Central memory CD8-positive, alpha-beta T cell (primary cell): ENCODE measurements at regions not wholly inside any gene's neighbourhood (a gene's known extent, or its start where the extent isn't known, plus 50 kb on each side); places are given as distances from the start of the nearest gene placed in this dataset.

Experiments used
- ATAC-seq: fragments of 150-1000 bp; cut with Tn5 transposase; replicated peaks from 2 replicates; pipeline ENCODE4 v1.10.0; 2022; ENCODE audit warnings: mild to moderate bottlenecking, moderate FRiP score, moderate number of reproducible peaks; ENCODE audit not compliant: poor library complexity, severe bottlenecking; ENCODE audit errors: extremely low read depth
- DNase-seq, 2 donors: peaks; one replicate each; pipeline ENCODE4 v3.0.0; 2021; ENCODE audit warnings: low spot score in 2 of 2
- H3K27ac Mint-ChIP-seq: one replicate; pipeline ENCODE4 v1.8.0; 2022; ENCODE audit warnings: low read depth, mild to moderate bottlenecking, moderate library complexity, mixed read lengths
- H3K27me3 Mint-ChIP-seq: one replicate; pipeline ENCODE4 v1.8.0; 2022; ENCODE audit warnings: mixed read lengths
- H3K36me3 Mint-ChIP-seq: one replicate; pipeline ENCODE4 v1.8.0; 2022; ENCODE audit warnings: mild to moderate bottlenecking, moderate library complexity, mixed read lengths; ENCODE audit not compliant: insufficient read depth
- H3K4me1 Mint-ChIP-seq: one replicate; pipeline ENCODE4 v1.8.0; 2022; ENCODE audit warnings: mixed read lengths
- H3K4me3 Mint-ChIP-seq: one replicate; pipeline ENCODE4 v1.8.0; 2022; ENCODE audit warnings: mild to moderate bottlenecking, moderate library complexity, mixed read lengths
- H3K9me3 Mint-ChIP-seq: one replicate; pipeline ENCODE4 v1.8.0; 2022; ENCODE audit warnings: mixed read lengths

DNA sequence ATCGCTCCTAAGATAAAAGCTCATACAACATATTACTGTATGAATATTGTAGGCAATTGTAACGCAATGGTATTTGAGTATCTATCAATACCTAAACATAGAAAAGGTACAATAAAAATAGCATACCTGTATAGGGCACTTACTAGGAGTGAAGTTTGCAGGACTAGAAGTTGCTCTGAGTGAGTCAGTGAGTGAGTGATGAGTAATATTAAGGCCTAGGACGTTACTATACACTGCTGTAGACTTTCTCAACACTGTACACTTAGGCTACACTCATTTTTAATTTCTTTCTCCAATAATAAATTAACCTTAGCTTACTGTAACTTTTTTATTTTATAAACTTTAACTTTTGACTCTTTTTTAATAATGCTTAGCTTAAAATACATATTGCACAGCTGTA lies 546.9 kb downstream of the HACE1 start:
- H3K4me3 Mint-ChIP-seq: no peak overlapping the region
- ATAC-seq (no peak), DNase-seq (no peak)
- no peaks in the 10 kb centered on the region for H3K4me1 Mint-ChIP-seq
- H3K27ac Mint-ChIP-seq: no peak overlapping the region
- H3K36me3 Mint-ChIP-seq: no peaks in the 10 kb centered on the region
- H3K9me3 Mint-ChIP-seq: no peaks in the 10 kb centered on the region
- no peaks in the 10 kb centered on the region for H3K27me3 Mint-ChIP-seq

GRCh38 chr6:104306211-104306610 lies 553.5 kb downstream of the HACE1 start:
- Mint-ChIP-seq H3K4me1 (no peaks in the 10 kb centered on the region), H3K27ac (no peak overlapping the region), H3K4me3 (no peak overlapping the region), H3K9me3 (no peaks in the 10 kb centered on the region), H3K36me3 (no peaks in the 10 kb centered on the region), H3K27me3 (no peaks in the 10 kb centered on the region)
- DNase-seq (no peak), ATAC-seq (no peak)

DNA sequence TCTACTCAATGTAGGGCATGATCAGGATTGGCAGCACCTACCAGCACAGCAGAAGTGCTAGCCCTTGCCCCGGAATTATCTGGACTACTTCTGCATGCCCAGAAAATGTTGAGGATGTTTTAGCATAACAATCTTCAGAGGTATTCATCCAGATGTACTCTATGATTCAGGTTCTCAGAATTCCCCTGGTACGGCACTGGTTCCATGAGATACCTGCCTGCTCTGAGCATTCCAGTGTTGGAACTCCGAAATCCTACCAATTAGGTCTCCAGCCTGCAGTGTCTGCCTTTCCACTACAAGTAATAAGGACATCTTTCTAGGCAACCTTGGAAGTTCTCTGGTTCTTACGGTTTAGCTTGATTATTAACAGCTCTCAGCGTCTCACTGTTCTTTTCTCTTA lies 554.5 kb downstream of the HACE1 start:
- DNase-seq (no peak), ATAC-seq (no peak)
- Mint-ChIP-seq H3K4me3 (no peak overlapping the region), H3K9me3 (no peaks in the 10 kb centered on the region), H3K36me3 (no peaks in the 10 kb centered on the region), H3K27ac (no peak overlapping the region), H3K4me1 (no peaks in the 10 kb centered on the region), H3K27me3 (no peaks in the 10 kb centered on the region)

- no peak overlapping the region for H3K27ac Mint-ChIP-seq
- no peaks in the 10 kb centered on the region for H3K36me3 Mint-ChIP-seq
- no peak for ATAC-seq
- H3K4me3 Mint-ChIP-seq: no peak overlapping the region
- H3K4me1 Mint-ChIP-seq: no peaks in the 10 kb centered on the region
- H3K27me3 Mint-ChIP-seq: no peaks in the 10 kb centered on the region
- no peaks in the 10 kb centered on the region for H3K9me3 Mint-ChIP-seq
- no peak for DNase-seq
These were observed 557.8 kb downstream of the HACE1 start for GRCh38 chr6:104301951-104302350.

GRCh38 chr6:104286641-104287040 lies 573.1 kb downstream of the HACE1 start:
- Mint-ChIP-seq H3K27me3 (no peaks in the 10 kb centered on the region), H3K4me3 (no peak overlapping the region), H3K9me3 (peaks cover 6% of the 10 kb centered on the region), H3K27ac (no peak overlapping the region), H3K36me3 (no peaks in the 10 kb centered on the region), H3K4me1 (no peaks in the 10 kb centered on the region)
- ATAC-seq (no peak), DNase-seq (no peak)

- Mint-ChIP-seq H3K9me3 (peaks cover 6% of the 10 kb centered on the region), H3K27ac (no peak overlapping the region), H3K4me1 (no peaks in the 10 kb centered on the region), H3K27me3 (no peaks in the 10 kb centered on the region), H3K4me3 (no peak overlapping the region), H3K36me3 (no peaks in the 10 kb centered on the region)
- DNase-seq (no peak), ATAC-seq (no peak)
These were observed 574.8 kb downstream of the HACE1 start for GRCh38 chr6:104284872-104285271.

GRCh38 chr6:104282581-104282980 lies 577.1 kb downstream of the HACE1 start:
- Mint-ChIP-seq H3K27me3 (no peaks in the 10 kb centered on the region), H3K4me1 (no peaks in the 10 kb centered on the region), H3K27ac (no peak overlapping the region), H3K9me3 (peaks cover 11% of the 10 kb centered on the region), H3K36me3 (no peaks in the 10 kb centered on the region), H3K4me3 (no peak overlapping the region)
- no peak for DNase-seq
- no peak for ATAC-seq

DNA sequence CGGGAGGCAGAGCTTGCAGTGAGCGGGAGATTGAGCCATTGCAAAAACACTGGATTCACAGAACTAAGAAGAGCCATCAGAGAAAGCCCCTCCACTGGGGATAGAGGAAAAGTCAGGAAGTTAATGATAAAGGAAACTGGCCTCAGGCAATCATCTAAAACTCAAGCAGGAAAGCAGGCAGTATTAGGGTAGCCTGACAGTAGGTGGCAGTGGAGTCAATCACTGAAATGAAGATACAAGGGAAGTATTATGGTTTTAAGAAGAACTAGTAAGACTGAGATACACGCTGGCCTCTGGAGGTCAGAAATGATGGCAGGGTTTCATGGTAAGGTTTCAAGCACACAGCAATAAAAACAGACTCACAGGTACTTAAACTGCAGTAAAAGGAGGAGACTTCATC lies 578.3 kb downstream of the HACE1 start:
- H3K36me3 Mint-ChIP-seq: no peaks in the 10 kb centered on the region
- no peak overlapping the region for H3K27ac Mint-ChIP-seq
- no peak for DNase-seq
- H3K9me3 Mint-ChIP-seq: peaks cover 16% of the 10 kb centered on the region
- no peaks in the 10 kb centered on the region for H3K27me3 Mint-ChIP-seq
- H3K4me3 Mint-ChIP-seq: no peak overlapping the region
- no peaks in the 10 kb centered on the region for H3K4me1 Mint-ChIP-seq
- no peak for ATAC-seq

DNA sequence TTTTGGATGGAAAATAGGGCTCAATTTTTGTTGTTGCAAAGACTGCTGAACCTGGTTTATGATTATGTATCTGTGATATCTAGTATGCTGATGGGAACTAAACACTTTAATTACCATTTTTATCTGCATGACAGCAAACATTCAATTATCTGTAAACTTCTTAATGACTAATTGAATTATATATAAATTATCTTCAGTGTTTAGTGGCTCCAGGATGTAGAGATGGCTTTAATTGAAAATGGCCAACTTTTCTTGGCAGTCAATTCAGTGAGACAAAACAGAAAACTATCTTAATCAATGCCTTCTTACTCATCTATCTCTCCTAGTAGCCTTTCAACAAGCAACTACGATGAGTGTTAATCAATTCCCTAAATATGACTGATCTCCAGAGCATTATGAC lies 591.3 kb downstream of the HACE1 start:
- Mint-ChIP-seq H3K27ac (no peak overlapping the region), H3K4me3 (no peak overlapping the region), H3K27me3 (no peaks in the 10 kb centered on the region), H3K4me1 (no peaks in the 10 kb centered on the region), H3K36me3 (no peaks in the 10 kb centered on the region), H3K9me3 (no peaks in the 10 kb centered on the region)
- DNase-seq (no peak), ATAC-seq (no peak)

- H3K9me3 Mint-ChIP-seq: no peaks in the 10 kb centered on the region
- H3K4me3 Mint-ChIP-seq: no peak overlapping the region
- DNase-seq: no peak
- no peaks in the 10 kb centered on the region for H3K27me3 Mint-ChIP-seq
- H3K36me3 Mint-ChIP-seq: no peaks in the 10 kb centered on the region
- no peaks in the 10 kb centered on the region for H3K4me1 Mint-ChIP-seq
- no peak for ATAC-seq
- no peak overlapping the region for H3K27ac Mint-ChIP-seq
These were observed 592.8 kb downstream of the HACE1 start for GRCh38 chr6:104266922-104267321.

GRCh38 chr6:104256646-104257045 lies 603.1 kb downstream of the HACE1 start:
- no peak overlapping the region for H3K27ac Mint-ChIP-seq
- H3K4me1 Mint-ChIP-seq: no peaks in the 10 kb centered on the region
- DNase-seq (no peak), ATAC-seq (no peak)
- no peaks in the 10 kb centered on the region for H3K36me3 Mint-ChIP-seq
- no peaks in the 10 kb centered on the region for H3K27me3 Mint-ChIP-seq
- no peak overlapping the region for H3K4me3 Mint-ChIP-seq
- H3K9me3 Mint-ChIP-seq: peaks cover 17% of the 10 kb centered on the region

DNA sequence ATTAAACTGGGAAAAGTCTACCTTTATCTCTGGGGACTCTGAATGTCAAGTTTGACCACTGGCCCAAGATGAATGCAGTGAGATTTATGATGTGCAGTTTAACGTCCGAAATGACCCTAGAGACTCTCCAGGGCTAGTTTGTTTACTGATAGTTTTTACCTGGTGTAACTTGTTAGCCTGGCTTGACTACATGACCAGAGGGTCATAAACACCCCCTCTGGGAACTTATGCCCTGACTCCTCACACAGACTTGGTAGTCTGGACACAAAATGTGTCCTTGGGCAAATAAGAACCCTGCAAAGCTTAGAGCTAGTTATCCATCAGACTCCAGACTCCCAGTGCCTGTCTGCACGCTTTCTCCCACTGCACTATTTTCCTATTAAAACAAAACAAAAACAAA lies 606.5 kb downstream of the HACE1 start:
- Mint-ChIP-seq H3K4me3 (no peak overlapping the region), H3K27ac (no peak overlapping the region), H3K9me3 (peaks cover 15% of the 10 kb centered on the region), H3K4me1 (no peaks in the 10 kb centered on the region), H3K27me3 (no peaks in the 10 kb centered on the region), H3K36me3 (peaks cover 2% of the 10 kb centered on the region)
- ATAC-seq: no peak
- no peak for DNase-seq

DNA sequence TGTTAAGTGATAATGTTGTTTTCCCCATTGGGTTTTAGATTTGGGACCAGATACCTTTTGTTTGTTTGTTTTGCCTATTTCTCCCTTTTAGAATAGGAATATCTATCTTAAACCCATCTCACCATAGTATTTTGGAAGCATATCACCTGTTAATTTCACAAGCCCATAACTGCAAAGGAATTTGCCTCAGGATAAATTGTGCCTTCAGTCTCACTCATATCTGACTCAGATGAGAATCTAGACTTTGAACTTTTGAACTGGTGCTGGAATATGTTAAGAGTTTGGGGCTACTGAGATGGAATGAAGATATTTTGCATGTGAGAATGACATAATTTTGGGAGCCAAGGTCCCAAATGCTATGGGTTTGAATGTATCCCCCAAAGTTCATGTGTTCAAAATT lies 607.4 kb downstream of the HACE1 start:
- Mint-ChIP-seq H3K36me3 (peaks cover 2% of the 10 kb centered on the region), H3K9me3 (peaks cover 21% of the 10 kb centered on the region), H3K27ac (no peak overlapping the region), H3K4me1 (no peaks in the 10 kb centered on the region), H3K27me3 (no peaks in the 10 kb centered on the region), H3K4me3 (no peak overlapping the region)
- ATAC-seq (no peak), DNase-seq (no peak)

- peaks cover 26% of the 10 kb centered on the region for H3K9me3 Mint-ChIP-seq
- no peak for DNase-seq
- no peak overlapping the region for H3K27ac Mint-ChIP-seq
- no peaks in the 10 kb centered on the region for H3K27me3 Mint-ChIP-seq
- no peak for ATAC-seq
- H3K4me1 Mint-ChIP-seq: no peaks in the 10 kb centered on the region
- no peak overlapping the region for H3K4me3 Mint-ChIP-seq
- peaks cover 2% of the 10 kb centered on the region for H3K36me3 Mint-ChIP-seq
These were observed 608.1 kb downstream of the HACE1 start for GRCh38 chr6:104251651-104252050.
